ENCODE measurements at regions not wholly inside any gene's neighbourhood (a gene's known extent, or its start where the extent isn't known, plus 50 kb on each side); places are given as distances from the start of the nearest gene placed in this dataset.

DNA sequence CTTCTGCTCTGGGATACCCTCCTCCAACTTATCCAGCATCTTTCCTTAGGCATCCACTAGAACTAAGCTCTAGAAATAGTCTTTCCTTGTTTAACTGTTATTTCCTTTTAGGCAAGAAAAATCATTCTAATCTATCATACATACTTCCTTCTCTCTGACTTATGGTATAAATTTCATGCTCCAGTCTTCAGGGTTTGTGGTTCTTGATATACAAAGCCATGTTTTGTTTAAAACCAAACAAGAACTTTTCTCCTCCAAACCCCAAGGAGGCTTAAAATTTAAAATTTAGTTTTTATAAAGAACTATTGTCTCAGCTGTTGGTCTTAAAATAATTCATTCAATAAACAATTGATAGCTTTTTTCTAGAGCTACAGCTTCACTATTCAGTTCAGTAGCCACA lies 77.2 kb downstream of the CD164 start:
- TF ChIP-seq, protein P1, sequence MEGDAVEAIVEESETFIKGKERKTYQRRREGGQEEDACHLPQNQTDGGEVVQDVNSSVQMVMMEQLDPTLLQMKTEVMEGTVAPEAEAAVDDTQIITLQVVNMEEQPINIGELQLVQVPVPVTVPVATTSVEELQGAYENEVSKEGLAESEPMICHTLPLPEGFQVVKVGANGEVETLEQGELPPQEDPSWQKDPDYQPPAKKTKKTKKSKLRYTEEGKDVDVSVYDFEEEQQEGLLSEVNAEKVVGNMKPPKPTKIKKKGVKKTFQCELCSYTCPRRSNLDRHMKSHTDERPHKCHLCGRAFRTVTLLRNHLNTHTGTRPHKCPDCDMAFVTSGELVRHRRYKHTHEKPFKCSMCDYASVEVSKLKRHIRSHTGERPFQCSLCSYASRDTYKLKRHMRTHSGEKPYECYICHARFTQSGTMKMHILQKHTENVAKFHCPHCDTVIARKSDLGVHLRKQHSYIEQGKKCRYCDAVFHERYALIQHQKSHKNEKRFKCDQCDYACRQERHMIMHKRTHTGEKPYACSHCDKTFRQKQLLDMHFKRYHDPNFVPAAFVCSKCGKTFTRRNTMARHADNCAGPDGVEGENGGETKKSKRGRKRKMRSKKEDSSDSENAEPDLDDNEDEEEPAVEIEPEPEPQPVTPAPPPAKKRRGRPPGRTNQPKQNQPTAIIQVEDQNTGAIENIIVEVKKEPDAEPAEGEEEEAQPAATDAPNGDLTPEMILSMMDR (IDR thresholded peaks at IDR 0.05) = no peak
- no peak for TF ChIP-seq POLR2AphosphoS5 (IDR thresholded peaks at IDR 0.05)
- no peak for TF ChIP-seq POLR2A (IDR thresholded peaks at IDR 0.05)
- no peak for TF ChIP-seq EP300 (IDR thresholded peaks at IDR 0.05)
